HepG2 (cell line): ENCODE measurements at regions not wholly inside any gene's neighbourhood (a gene's known extent, or its start where the extent isn't known, plus 50 kb on each side); places are given as distances from the start of the nearest gene placed in this dataset.

Experiments
- ATRX ChIP-seq: sonication (generic); formaldehyde crosslinking; IDR thresholded peaks from 2 replicates; pipeline ENCODE4 v1.4.0; 2020; ENCODE audit warnings: missing genetic modification reagents, borderline replicate concordance
- FIP1L1 ChIP-seq: fragments of 200-400 bp; formaldehyde crosslinking; IDR thresholded peaks from 2 replicates; pipeline ENCODE4 v1.6.1; 2018; ENCODE audit warnings: low read depth, mild to moderate bottlenecking, low read length, moderate library complexity, borderline replicate concordance; ENCODE audit not compliant: insufficient read depth
- FOXC1 ChIP-seq: sonication (generic); formaldehyde crosslinking; IDR thresholded peaks from 2 replicates; pipeline ENCODE4 v1.8.0; 2022; ENCODE audit warnings: mild to moderate bottlenecking, missing genetic modification reagents, borderline replicate concordance
- GPBP1L1 ChIP-seq: sonication (generic); formaldehyde crosslinking; IDR thresholded peaks from 2 replicates; pipeline ENCODE4 v1.5.0; 2020; ENCODE audit warnings: mild to moderate bottlenecking, missing genetic modification reagents
- IRF9 ChIP-seq: sonication (generic); formaldehyde crosslinking; IDR thresholded peaks from 2 replicates; pipeline ENCODE4 v1.8.0; 2022; ENCODE audit warnings: missing genetic modification reagents, mild to moderate bottlenecking, borderline replicate concordance
- NFIB ChIP-seq: sonication (generic); formaldehyde crosslinking; IDR thresholded peaks from 2 replicates; pipeline ENCODE4 v1.9.0; 2021; ENCODE audit warnings: missing genetic modification reagents, mild to moderate bottlenecking, borderline replicate concordance
- NR2C2 ChIP-seq: sonication (generic); formaldehyde crosslinking; IDR thresholded peaks from 2 replicates; pipeline ENCODE4 v1.4.0; 2020; ENCODE audit warnings: missing genetic modification reagents, mild to moderate bottlenecking, moderate library complexity, borderline replicate concordance
- SKIL ChIP-seq: sonication (generic); formaldehyde crosslinking; IDR thresholded peaks from 2 replicates; pipeline ENCODE4 v1.8.0; 2022; ENCODE audit warnings: missing genetic modification reagents, mild to moderate bottlenecking, moderate library complexity, borderline replicate concordance
- THAP7 ChIP-seq: sonication (generic); formaldehyde crosslinking; IDR thresholded peaks from 2 replicates; pipeline ENCODE4 v1.8.1; 2023; ENCODE audit warnings: mild to moderate bottlenecking, missing genetic modification reagents
- ZNF138 ChIP-seq: sonication (generic); formaldehyde crosslinking; IDR thresholded peaks from 2 replicates; pipeline ENCODE4 v1.5.0; 2020; ENCODE audit warnings: mild to moderate bottlenecking, low read depth, missing genetic modification reagents
- ZNF230 ChIP-seq: sonication (generic); formaldehyde crosslinking; IDR thresholded peaks from 2 replicates; pipeline ENCODE4 v1.4.0; 2020; ENCODE audit warnings: mild to moderate bottlenecking, missing genetic modification reagents
- ZNF430 ChIP-seq: sonication (generic); formaldehyde crosslinking; IDR thresholded peaks from 2 replicates; pipeline ENCODE4 v1.9.0; 2021; ENCODE audit warnings: mild to moderate bottlenecking, missing genetic modification reagents
- ZNF431 ChIP-seq: sonication (generic); formaldehyde crosslinking; IDR thresholded peaks from 2 replicates; pipeline ENCODE4 v1.9.0; 2022; ENCODE audit warnings: missing genetic modification reagents, low read depth, mild to moderate bottlenecking, borderline replicate concordance
- TF ChIP-seq, protein P1 (sequence below): sonication (generic); formaldehyde crosslinking; conservative IDR thresholded peaks from 2 replicates; pipeline ENCODE4 v1.8.0; 2022; ENCODE audit warnings: mild to moderate bottlenecking, moderate library complexity, missing genetic modification reagents
- TF ChIP-seq, protein P2 (sequence below): sonication (generic); formaldehyde crosslinking; conservative IDR thresholded peaks from 2 replicates; pipeline ENCODE4 v1.8.0; 2022; ENCODE audit warnings: missing genetic modification reagents
- TF ChIP-seq, protein P3 (sequence below), 2 experiments: IDR thresholded peaks; 2 replicates each; pipeline ENCODE4 v1.6.1; 2011 to 2012; ENCODE audit warnings: low read length in 2 of 2, borderline replicate concordance in 1 of 2, low read depth in 1 of 2, mild to moderate bottlenecking in 1 of 2, moderate library complexity in 1 of 2

- TF ChIP-seq, protein P1, sequence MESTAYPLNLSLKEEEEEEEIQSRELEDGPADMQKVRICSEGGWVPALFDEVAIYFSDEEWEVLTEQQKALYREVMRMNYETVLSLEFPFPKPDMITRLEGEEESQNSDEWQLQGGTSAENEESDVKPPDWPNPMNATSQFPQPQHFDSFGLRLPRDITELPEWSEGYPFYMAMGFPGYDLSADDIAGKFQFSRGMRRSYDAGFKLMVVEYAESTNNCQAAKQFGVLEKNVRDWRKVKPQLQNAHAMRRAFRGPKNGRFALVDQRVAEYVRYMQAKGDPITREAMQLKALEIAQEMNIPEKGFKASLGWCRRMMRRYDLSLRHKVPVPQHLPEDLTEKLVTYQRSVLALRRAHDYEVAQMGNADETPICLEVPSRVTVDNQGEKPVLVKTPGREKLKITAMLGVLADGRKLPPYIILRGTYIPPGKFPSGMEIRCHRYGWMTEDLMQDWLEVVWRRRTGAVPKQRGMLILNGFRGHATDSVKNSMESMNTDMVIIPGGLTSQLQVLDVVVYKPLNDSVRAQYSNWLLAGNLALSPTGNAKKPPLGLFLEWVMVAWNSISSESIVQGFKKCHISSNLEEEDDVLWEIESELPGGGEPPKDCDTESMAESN (CRISPR knock-in tag) = no peak
- TF ChIP-seq NR2C2 = peak; percentile 81
- TF ChIP-seq IRF9 (CRISPR knock-in tag) = no peak
- no peak for TF ChIP-seq ZNF138 (CRISPR knock-in tag)
- TF ChIP-seq GPBP1L1 (CRISPR knock-in tag) = no peak
- TF ChIP-seq ZNF230 (CRISPR knock-in tag) = no peak
- TF ChIP-seq, protein P2, sequence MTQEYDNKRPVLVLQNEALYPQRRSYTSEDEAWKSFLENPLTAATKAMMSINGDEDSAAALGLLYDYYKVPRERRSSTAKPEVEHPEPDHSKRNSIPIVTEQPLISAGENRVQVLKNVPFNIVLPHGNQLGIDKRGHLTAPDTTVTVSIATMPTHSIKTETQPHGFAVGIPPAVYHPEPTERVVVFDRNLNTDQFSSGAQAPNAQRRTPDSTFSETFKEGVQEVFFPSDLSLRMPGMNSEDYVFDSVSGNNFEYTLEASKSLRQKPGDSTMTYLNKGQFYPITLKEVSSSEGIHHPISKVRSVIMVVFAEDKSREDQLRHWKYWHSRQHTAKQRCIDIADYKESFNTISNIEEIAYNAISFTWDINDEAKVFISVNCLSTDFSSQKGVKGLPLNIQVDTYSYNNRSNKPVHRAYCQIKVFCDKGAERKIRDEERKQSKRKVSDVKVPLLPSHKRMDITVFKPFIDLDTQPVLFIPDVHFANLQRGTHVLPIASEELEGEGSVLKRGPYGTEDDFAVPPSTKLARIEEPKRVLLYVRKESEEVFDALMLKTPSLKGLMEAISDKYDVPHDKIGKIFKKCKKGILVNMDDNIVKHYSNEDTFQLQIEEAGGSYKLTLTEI (CRISPR knock-in tag) = no peak
- no peak for TF ChIP-seq FOXC1 (CRISPR knock-in tag)
- no peak for TF ChIP-seq ATRX (CRISPR knock-in tag)
- no peak for TF ChIP-seq ZNF430 (CRISPR knock-in tag)
- TF ChIP-seq, protein P3, sequence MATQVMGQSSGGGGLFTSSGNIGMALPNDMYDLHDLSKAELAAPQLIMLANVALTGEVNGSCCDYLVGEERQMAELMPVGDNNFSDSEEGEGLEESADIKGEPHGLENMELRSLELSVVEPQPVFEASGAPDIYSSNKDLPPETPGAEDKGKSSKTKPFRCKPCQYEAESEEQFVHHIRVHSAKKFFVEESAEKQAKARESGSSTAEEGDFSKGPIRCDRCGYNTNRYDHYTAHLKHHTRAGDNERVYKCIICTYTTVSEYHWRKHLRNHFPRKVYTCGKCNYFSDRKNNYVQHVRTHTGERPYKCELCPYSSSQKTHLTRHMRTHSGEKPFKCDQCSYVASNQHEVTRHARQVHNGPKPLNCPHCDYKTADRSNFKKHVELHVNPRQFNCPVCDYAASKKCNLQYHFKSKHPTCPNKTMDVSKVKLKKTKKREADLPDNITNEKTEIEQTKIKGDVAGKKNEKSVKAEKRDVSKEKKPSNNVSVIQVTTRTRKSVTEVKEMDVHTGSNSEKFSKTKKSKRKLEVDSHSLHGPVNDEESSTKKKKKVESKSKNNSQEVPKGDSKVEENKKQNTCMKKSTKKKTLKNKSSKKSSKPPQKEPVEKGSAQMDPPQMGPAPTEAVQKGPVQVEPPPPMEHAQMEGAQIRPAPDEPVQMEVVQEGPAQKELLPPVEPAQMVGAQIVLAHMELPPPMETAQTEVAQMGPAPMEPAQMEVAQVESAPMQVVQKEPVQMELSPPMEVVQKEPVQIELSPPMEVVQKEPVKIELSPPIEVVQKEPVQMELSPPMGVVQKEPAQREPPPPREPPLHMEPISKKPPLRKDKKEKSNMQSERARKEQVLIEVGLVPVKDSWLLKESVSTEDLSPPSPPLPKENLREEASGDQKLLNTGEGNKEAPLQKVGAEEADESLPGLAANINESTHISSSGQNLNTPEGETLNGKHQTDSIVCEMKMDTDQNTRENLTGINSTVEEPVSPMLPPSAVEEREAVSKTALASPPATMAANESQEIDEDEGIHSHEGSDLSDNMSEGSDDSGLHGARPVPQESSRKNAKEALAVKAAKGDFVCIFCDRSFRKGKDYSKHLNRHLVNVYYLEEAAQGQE (IDR thresholded peaks at IDR 0.05; ENCODE audit: borderline replicate concordance in 1 of 2, low read depth in 1 of 2, low read length in 2 of 2) = no peak
- TF ChIP-seq THAP7 (CRISPR knock-in tag) = no peak
- no peak for TF ChIP-seq SKIL (CRISPR knock-in tag)
- no peak for TF ChIP-seq NFIB
- no peak for TF ChIP-seq ZNF431 (CRISPR knock-in tag)
- TF ChIP-seq FIP1L1 = no peak
Measured at GRCh38 chr2:16084274-16084673, 143.9 kb downstream of the MYCN start (continued).
